IMR-90 (cell line): ENCODE measurements at regions not wholly inside any gene's neighbourhood (a gene's known extent, or its start where the extent isn't known, plus 50 kb on each side); places are given as distances from the start of the nearest gene placed in this dataset.

Source experiments
- ATAC-seq: fragments of 200-7000 bp; cut with Tn5 transposase; 2 replicates; pipeline ENCODE4 v1.9.1; 2020; ENCODE audit warnings: low read depth, mild to moderate bottlenecking, moderate library complexity
- BruUV-seq: library from RNA; stranded (reverse); fragments of 400-500 nt; replicated peaks from 2 replicates; lab custom pipeline; 2021; lab: Mats Ljungman, UMichigan
- CTCF ChIA-PET: fragments of 300-600 bp; formaldehyde crosslinking; extraction: SDS; loops from one replicate; lab custom pipeline; 2021; ENCODE audit warnings: antibody characterized with exemption; lab: Yijun Ruan, JAX
- POLR2A ChIA-PET: fragments of 300-600 bp; sonication (Branson Sonifier 250); formaldehyde crosslinking; loops from one replicate; lab custom pipeline; 2022; ENCODE audit warnings: antibody characterized with exemption; ENCODE audit not compliant: unreplicated experiment; lab: Charles Lee
- DNase-seq: peaks from one replicate; pipeline ENCODE4 v3.0.0; 2013
- H2AFZ ChIP-seq: replicated peaks from 2 replicates; pipeline ENCODE3; 2013; ENCODE audit warnings: low read length, mild to moderate bottlenecking; ENCODE audit not compliant: poor library complexity
- H2AK5ac ChIP-seq: 2 replicates; pipeline ENCODE4 v1.6.1; 2013; ENCODE audit warnings: low read depth, low read length, inconsistent platforms
- H2AK9ac ChIP-seq: replicated peaks from 2 replicates; pipeline ENCODE3; 2013; ENCODE audit warnings: mild to moderate bottlenecking, low read depth, low read length, moderate library complexity; ENCODE audit not compliant: poor library complexity
- H2BK120ac ChIP-seq: 2 replicates; pipeline ENCODE4 v1.6.1; 2013; ENCODE audit warnings: low read depth, low read length, inconsistent platforms
- H2BK15ac ChIP-seq: 3 replicates; pipeline ENCODE4 v1.6.1; 2013; ENCODE audit warnings: low read depth, low read length, inconsistent platforms
- H2BK20ac ChIP-seq: 2 replicates; pipeline ENCODE4 v1.6.1; 2013; ENCODE audit warnings: low read depth, mild to moderate bottlenecking, inconsistent platforms, low read length, moderate library complexity
- H2BK5ac ChIP-seq: 2 replicates; pipeline ENCODE4 v1.6.1; 2013; ENCODE audit warnings: mild to moderate bottlenecking, low read depth, low read length, inconsistent platforms; ENCODE audit not compliant: poor library complexity, severe bottlenecking
- H3K14ac ChIP-seq: replicated peaks from 2 replicates; pipeline ENCODE4 v1.6.1; 2013; ENCODE audit warnings: low read depth, low read length, inconsistent platforms
- H3K18ac ChIP-seq: 2 replicates; pipeline ENCODE4 v1.6.1; 2013; ENCODE audit warnings: low read depth, low read length, control low read depth
- H3K23ac ChIP-seq: 2 replicates; pipeline ENCODE4 v1.6.1; 2013; ENCODE audit warnings: low read depth, low read length, inconsistent platforms
- H3K27ac ChIP-seq: 2 replicates; pipeline ENCODE4 v1.5.1; 2013; ENCODE audit warnings: mild to moderate bottlenecking, control low read depth, low read length; ENCODE audit not compliant: insufficient read depth
- H3K27me3 ChIP-seq: 2 replicates; pipeline ENCODE4 v1.6.1; 2013; ENCODE audit warnings: low read length; ENCODE audit not compliant: control insufficient read depth, insufficient read depth
- H3K36me3 ChIP-seq: 2 replicates; pipeline ENCODE4 v1.6.1; 2013; ENCODE audit warnings: low read length, mixed read lengths; ENCODE audit not compliant: control insufficient read depth, insufficient read depth
- H3K4ac ChIP-seq: 2 replicates; pipeline ENCODE4 v1.6.1; 2013; ENCODE audit warnings: low read depth, low read length, inconsistent platforms
- H3K4me1 ChIP-seq: 2 replicates; pipeline ENCODE4 v1.6.1; 2013; ENCODE audit warnings: low read length, mixed read lengths; ENCODE audit not compliant: control insufficient read depth, insufficient read depth
- H3K4me2 ChIP-seq: 2 replicates; pipeline ENCODE4 v1.6.1; 2013; ENCODE audit warnings: low read depth, mild to moderate bottlenecking, control low read depth, low read length, moderate library complexity
- H3K4me3 ChIP-seq: 2 replicates; pipeline ENCODE4 v1.5.1; 2013; ENCODE audit warnings: low read depth, mild to moderate bottlenecking, control low read depth, low read length, moderate library complexity; ENCODE audit not compliant: insufficient read depth
- H3K56ac ChIP-seq: 2 replicates; pipeline ENCODE4 v1.6.1; 2013; ENCODE audit warnings: low read length, inconsistent platforms; ENCODE audit not compliant: insufficient read depth; ENCODE audit errors: extremely low read depth
- H3K79me1 ChIP-seq, 2 experiments: 2 replicates each; pipeline ENCODE4 v1.6.1; 2013; ENCODE audit warnings: low read length in 2 of 2, inconsistent platforms in 1 of 2, low read depth in 1 of 2
- H3K9ac ChIP-seq: 2 replicates; pipeline ENCODE4 v1.6.1; 2013; ENCODE audit warnings: low read depth, low read length, control low read depth
- H3K9me1 ChIP-seq: 2 replicates; pipeline ENCODE4 v1.6.1; 2013; ENCODE audit warnings: low read length, inconsistent platforms; ENCODE audit not compliant: insufficient read depth
- H3K9me3 ChIP-seq: 2 replicates; pipeline ENCODE4 v1.6.1; 2013; ENCODE audit warnings: low read length; ENCODE audit not compliant: control insufficient read depth, insufficient read depth
- H4K20me1 ChIP-seq: 2 replicates; pipeline ENCODE4 v1.6.1; 2013; ENCODE audit warnings: low read length, inconsistent platforms; ENCODE audit not compliant: insufficient read depth
- H4K5ac ChIP-seq: 2 replicates; pipeline ENCODE4 v1.6.1; 2013; ENCODE audit warnings: mild to moderate bottlenecking, low read depth, low read length, control low read depth
- H4K8ac ChIP-seq, 2 experiments: 2 replicates each; pipeline ENCODE4 v1.6.1; 2013; ENCODE audit warnings: low read depth in 2 of 2, low read length in 2 of 2, control low read depth in 1 of 2, inconsistent platforms in 1 of 2
- H4K91ac ChIP-seq: 2 replicates; pipeline ENCODE4 v1.6.1; 2013; ENCODE audit warnings: low read depth, low read length, inconsistent platforms; ENCODE audit not compliant: insufficient read depth
- CEBPB ChIP-seq: IDR thresholded peaks from 2 replicates; pipeline ENCODE4 v1.6.1; 2012; ENCODE audit warnings: low read depth, low read length, improper control_type of control experiment
- CHD1 ChIP-seq: IDR thresholded peaks from 2 replicates; pipeline ENCODE4 v1.6.1; 2012; ENCODE audit warnings: low read depth, low read length, improper control_type of control experiment
- MAFK ChIP-seq: IDR thresholded peaks from 2 replicates; pipeline ENCODE4 v1.6.1; 2012; ENCODE audit warnings: low read depth, low read length, improper control_type of control experiment
- MAZ ChIP-seq: IDR thresholded peaks from 2 replicates; pipeline ENCODE4 v1.6.1; 2012; ENCODE audit warnings: low read depth, mild to moderate bottlenecking, low read length, improper control_type of control experiment, moderate library complexity, borderline replicate concordance
- NFE2L2 ChIP-seq: fragments of 150-350 bp; IDR thresholded peaks from 2 replicates; pipeline ENCODE4 v1.6.1; 2016; ENCODE audit warnings: low read depth, mild to moderate bottlenecking, low read length
- POLR2A ChIP-seq: IDR thresholded peaks from 2 replicates; pipeline ENCODE4 v1.6.1; 2012; ENCODE audit warnings: mild to moderate bottlenecking, low read depth, low read length
- RAD21 ChIP-seq: IDR thresholded peaks from 2 replicates; pipeline ENCODE4 v1.6.1; 2012; ENCODE audit warnings: low read length, improper control_type of control experiment
- RFX5 ChIP-seq: IDR thresholded peaks from 2 replicates; pipeline ENCODE4 v1.8.0; 2012; ENCODE audit warnings: low read depth, mild to moderate bottlenecking, low read length, moderate library complexity
- USF2 ChIP-seq: fragments of 150-350 bp; IDR thresholded peaks from 2 replicates; pipeline ENCODE4 v1.6.1; 2017; ENCODE audit warnings: mild to moderate bottlenecking, antibody characterized with exemption, low read length, low read depth
- WGBS, 2 experiments: methylation state at CpG; one replicate each; pipeline versions ENCODE4 v1.1.5 to v1.1.7; 2013; ENCODE audit warnings: missing lambda C conversion rate in 2 of 2; ENCODE audit not compliant: insufficient read length in 1 of 2; ENCODE audit errors: extremely low coverage in 2 of 2; 5-methylcytosine and 5-hydroxymethylcytosine counted together
- dilution Hi-C: fragments of 300-500 bp; cut with HindIII; formaldehyde crosslinking; loops from one replicate; pipeline ENCODE4 v1.14.3; 2018; ENCODE audit warnings: low sequenced_read_pairs; ENCODE audit not compliant: unreplicated experiment
- in situ Hi-C: fragments of 300-500 bp; cut with MboI; formaldehyde crosslinking; loops from 3 replicates; pipeline ENCODE4 v1.14.3; 2019; ENCODE audit warnings: low sequenced_read_pairs, inconsistent platforms, mixed read lengths
- intact Hi-C: fragments of 100-400 bp; cut with micrococcal nuclease; formaldehyde crosslinking; loops from 2 replicates; pipeline ENCODE4 v1.10.0; 2022

- no peak overlapping the region for H2AK5ac ChIP-seq
- no peak overlapping the region for H2BK120ac ChIP-seq
- intact Hi-C loops (no loop called here), dilution Hi-C loops (no loop called here), in situ Hi-C loops (no loop called here)
- TF ChIP-seq POLR2A (no peak), MAZ (no peak), NFE2L2 (no peak), RFX5 (no peak), CHD1 (no peak), RAD21 (no peak), USF2 (no peak), MAFK (no peak), CEBPB (no peak)
- H3K23ac ChIP-seq: no peak overlapping the region
- ATAC-seq (no peak), DNase-seq (no peak)
- no peak overlapping the region for H2AFZ ChIP-seq
- WGBS, 2 experiments: no CpG with 5 or more reads among the region's 1 CpG
- H3K79me1 ChIP-seq: no peaks in the 10 kb centered on the region
- H2BK5ac ChIP-seq: no peak overlapping the region
- H4K5ac ChIP-seq: no peak overlapping the region
- no peak overlapping the region for H3K4me2 ChIP-seq
- H3K14ac ChIP-seq: no peak overlapping the region
- no peak overlapping the region for H3K4me3 ChIP-seq
- H3K9me3 ChIP-seq: no peaks in the 10 kb centered on the region
- no peak overlapping the region for H2BK15ac ChIP-seq
- no peaks in the 10 kb centered on the region for H4K20me1 ChIP-seq
- H3K9ac ChIP-seq: no peak overlapping the region
- no peak overlapping the region for H3K27ac ChIP-seq
- H4K8ac ChIP-seq: no peak overlapping the region
- ChIA-PET CTCF (no interaction called here), POLR2A (no interaction called here)
- BruUV-seq: no TSS peak
- peaks cover 19% of the 10 kb centered on the region for H3K27me3 ChIP-seq
- no peak overlapping the region for H3K56ac ChIP-seq
- H3K4me1 ChIP-seq: no peaks in the 10 kb centered on the region
- H3K4ac ChIP-seq: no peak overlapping the region
- H3K36me3 ChIP-seq: no peaks in the 10 kb centered on the region
- H3K18ac ChIP-seq: no peak overlapping the region
- no peak overlapping the region for H4K91ac ChIP-seq
- H2BK20ac ChIP-seq: no peak overlapping the region
- no peaks in the 10 kb centered on the region for H3K9me1 ChIP-seq
- H2AK9ac ChIP-seq: no peak overlapping the region
Measured at GRCh38 chr6:4550227-4550597, 226.0 kb upstream of the CDYL start.
